Upper lobe of right lung (tissue), 1 donor: ENCODE measurements at regions not wholly inside any gene's neighbourhood (a gene's known extent, or its start where the extent isn't known, plus 50 kb on each side); places are given as distances from the start of the nearest gene placed in this dataset.
A peak's percentile ranks its signal among the peaks of the same experiment; 100 is the strongest.

Experiments
- ATAC-seq: fragments of 200-7000 bp; cut with Tn5 transposase; one replicate; pipeline ENCODE4 v1.9.1; 2020; ENCODE audit warnings: mild to moderate bottlenecking, moderate library complexity
- DNase-seq: peaks from one replicate; pipeline ENCODE4 v3.0.0-alpha.2; 2020
- H3K27ac ChIP-seq: fragments of 200-600 bp; one replicate; pipeline ENCODE4 v1.8.0; 2022
- H3K27me3 ChIP-seq: fragments of 200-600 bp; one replicate; pipeline ENCODE4 v1.8.0; 2022; ENCODE audit warnings: mild to moderate bottlenecking
- H3K36me3 ChIP-seq: fragments of 200-600 bp; one replicate; pipeline ENCODE4 v1.8.0; 2022
- H3K4me1 ChIP-seq: fragments of 200-600 bp; one replicate; pipeline ENCODE4 v1.8.0; 2022
- H3K4me3 ChIP-seq: fragments of 200-600 bp; one replicate; pipeline ENCODE4 v1.8.0; 2022; ENCODE audit warnings: mild to moderate bottlenecking
- H3K9me3 ChIP-seq: fragments of 200-600 bp; one replicate; pipeline ENCODE4 v1.8.0; 2022
- CTCF ChIP-seq: fragments of 200-600 bp; IDR thresholded peaks from one replicate; pipeline ENCODE4 v1.8.0; 2022; ENCODE audit warnings: antibody characterized with exemption
- intact Hi-C: fragments of 100-400 bp; cut with DNase I; formaldehyde crosslinking; loops from one replicate; pipeline ENCODE4 v1.11.0; 2022
- donor health status: DM: no; HTN: yes; CAD: no; lungs with severe emphysema.

DNA sequence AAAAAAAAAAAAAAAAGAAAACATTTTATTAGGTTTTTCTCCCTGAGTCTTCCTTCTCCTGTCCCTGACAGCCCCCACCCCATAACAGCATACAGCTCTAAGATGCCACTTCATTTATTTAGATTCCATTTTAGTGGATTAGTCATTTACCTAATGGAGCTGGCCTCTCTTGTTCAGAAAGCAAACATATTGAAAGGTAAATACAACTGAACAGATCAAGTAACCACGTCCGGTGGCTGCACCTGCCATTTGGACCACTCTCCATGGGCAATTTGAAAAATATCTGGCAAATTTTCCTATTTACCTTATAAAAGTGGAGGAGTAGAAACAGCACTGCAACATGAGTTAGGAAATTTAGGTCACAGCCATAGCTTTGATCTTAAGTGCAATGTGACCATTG lies 254.6 kb downstream of the C12orf42 start:
- H3K27ac ChIP-seq: no peak overlapping the region
- TF ChIP-seq CTCF: no peak
- no peaks in the 10 kb centered on the region for H3K27me3 ChIP-seq
- DNase-seq: no peak
- ATAC-seq: peak; percentile 78
- H3K9me3 ChIP-seq: no peaks in the 10 kb centered on the region
- no peaks in the 10 kb centered on the region for H3K4me1 ChIP-seq
- no peaks in the 10 kb centered on the region for H3K36me3 ChIP-seq
- no peak overlapping the region for H3K4me3 ChIP-seq
- intact Hi-C loops: no loop called here

DNA sequence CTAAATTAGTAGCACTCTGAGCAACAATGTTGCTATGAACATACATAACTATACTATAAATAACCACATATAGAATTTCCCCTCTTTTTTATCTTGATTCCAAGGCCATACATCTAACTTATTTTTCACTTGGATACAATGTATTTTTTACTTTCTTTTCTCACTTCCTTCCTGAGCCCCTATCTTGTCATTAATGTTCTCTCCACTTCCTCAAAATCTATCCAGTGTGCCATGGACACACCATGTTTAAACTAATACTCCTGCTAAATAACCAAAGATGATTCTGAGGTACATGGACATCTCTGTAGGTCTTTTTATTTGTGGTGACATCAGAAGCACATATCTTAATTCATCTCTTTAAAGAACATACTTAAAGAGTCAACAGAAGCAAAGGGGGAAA lies 251.2 kb downstream of the C12orf42 start:
- no peaks in the 10 kb centered on the region for H3K4me1 ChIP-seq
- no peak for TF ChIP-seq CTCF
- no peak for DNase-seq
- no peaks in the 10 kb centered on the region for H3K9me3 ChIP-seq
- H3K27ac ChIP-seq: no peak overlapping the region
- H3K4me3 ChIP-seq: no peak overlapping the region
- no peaks in the 10 kb centered on the region for H3K36me3 ChIP-seq
- no peaks in the 10 kb centered on the region for H3K27me3 ChIP-seq
- ATAC-seq: no peak
- intact Hi-C loops: no loop called here

- no peak overlapping the region for H3K27ac ChIP-seq
- H3K4me1 ChIP-seq: no peaks in the 10 kb centered on the region
- ATAC-seq (no peak), DNase-seq (no peak)
- no peak overlapping the region for H3K4me3 ChIP-seq
- TF ChIP-seq CTCF: no peak
- H3K27me3 ChIP-seq: no peaks in the 10 kb centered on the region
- H3K36me3 ChIP-seq: no peaks in the 10 kb centered on the region
- no peaks in the 10 kb centered on the region for H3K9me3 ChIP-seq
- intact Hi-C loops: no loop called here
Observed at GRCh38 chr12:103247531-103247930, 248.2 kb downstream of the C12orf42 start.

- no peaks in the 10 kb centered on the region for H3K4me1 ChIP-seq
- H3K27ac ChIP-seq: no peak overlapping the region
- DNase-seq: no peak
- no peak for TF ChIP-seq CTCF
- intact Hi-C loops: no loop called here
- H3K27me3 ChIP-seq: no peaks in the 10 kb centered on the region
- no peak overlapping the region for H3K4me3 ChIP-seq
- ATAC-seq: no peak
- no peaks in the 10 kb centered on the region for H3K9me3 ChIP-seq
- H3K36me3 ChIP-seq: no peaks in the 10 kb centered on the region
Observed at GRCh38 chr12:103249607-103250006, 246.2 kb downstream of the C12orf42 start.

DNA sequence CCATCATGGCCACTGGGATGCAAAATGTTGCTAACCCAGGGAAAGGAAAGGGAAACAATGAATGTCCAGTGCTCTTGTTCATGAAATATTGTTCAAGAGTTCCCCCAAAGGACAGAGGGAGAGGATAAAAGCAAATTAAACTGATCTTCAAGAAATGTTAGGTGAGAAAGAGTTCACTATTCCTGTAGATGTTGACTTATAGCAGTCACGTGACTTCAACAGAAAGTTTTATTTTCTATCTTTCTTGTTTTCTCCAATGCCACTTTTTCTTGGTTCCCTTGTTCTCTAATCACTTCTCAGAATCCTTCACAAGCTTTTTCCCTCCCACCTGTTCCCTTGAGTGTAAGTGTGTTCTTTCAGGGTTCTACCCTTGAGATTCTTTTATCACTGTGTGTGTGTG lies 245.3 kb downstream of the C12orf42 start:
- ATAC-seq (no peak), DNase-seq (no peak)
- Histone ChIP-seq H3K36me3 (no peaks in the 10 kb centered on the region), H3K27ac (no peak overlapping the region), H3K4me1 (no peaks in the 10 kb centered on the region), H3K9me3 (no peaks in the 10 kb centered on the region), H3K27me3 (no peaks in the 10 kb centered on the region), H3K4me3 (no peak overlapping the region)
- intact Hi-C loops: no loop called here
- TF ChIP-seq CTCF: no peak
